H1 (cell line): ENCODE measurements at regions not wholly inside any gene's neighbourhood (a gene's known extent, or its start where the extent isn't known, plus 50 kb on each side); places are given as distances from the start of the nearest gene placed in this dataset.

ENCODE experiments used
- CTCF ChIA-PET: fragments of 300-600 bp; sonication (Branson Sonifier 250); formaldehyde crosslinking; loops from one replicate; lab custom pipeline; 2021; ENCODE audit not compliant: partially characterized antibody; lab: Charles Lee
- POLR2A ChIA-PET: fragments of 300-600 bp; sonication (Branson Sonifier 250); formaldehyde crosslinking; loops from one replicate; lab custom pipeline; 2021; ENCODE audit warnings: inconsistent platforms; ENCODE audit not compliant: partially characterized antibody; lab: Charles Lee
- DNase-seq, 2 experiments: peaks; one replicate each; pipeline versions ENCODE4 v3.0.0 to v3.0.0-alpha.2; 2010 to 2022; ENCODE audit warnings: low spot score in 2 of 2, low read depth in 1 of 2, mixed read lengths in 1 of 2
- FAIRE-seq: peaks from 2 replicates; lab custom pipeline; 2011; peaks lifted over from hg19 to GRCh38; lab: Jason Lieb, UNC
- H2AFZ ChIP-seq: 2 replicates; pipeline ENCODE4 v1.8.1; 2012; ENCODE audit warnings: low read length, inconsistent platforms
- H2AK5ac ChIP-seq: 2 replicates; pipeline ENCODE4 v1.6.1; 2013; ENCODE audit warnings: low read depth, low read length
- H2BK120ac ChIP-seq: replicated peaks from 2 replicates; pipeline ENCODE3; 2013; ENCODE audit warnings: low read depth, low read length, inconsistent platforms
- H2BK12ac ChIP-seq: 2 replicates; pipeline ENCODE4 v1.6.1; 2013; ENCODE audit warnings: low read depth, low read length
- H2BK15ac ChIP-seq: 2 replicates; pipeline ENCODE4 v1.6.1; 2013; ENCODE audit warnings: low read length
- H2BK20ac ChIP-seq: 2 replicates; pipeline ENCODE4 v1.6.1; 2013; ENCODE audit warnings: low read length
- H2BK5ac ChIP-seq: 2 replicates; pipeline ENCODE4 v1.6.1; 2013; ENCODE audit warnings: low read depth, low read length
- H3K14ac ChIP-seq: 2 replicates; pipeline ENCODE4 v1.6.1; 2013; ENCODE audit warnings: inconsistent platforms; ENCODE audit not compliant: insufficient read length
- H3K18ac ChIP-seq: 2 replicates; pipeline ENCODE4 v1.6.1; 2013; ENCODE audit warnings: low read length; ENCODE audit errors: extremely low read depth
- H3K23ac ChIP-seq: 2 replicates; pipeline ENCODE4 v1.6.1; 2013; ENCODE audit warnings: inconsistent platforms; ENCODE audit not compliant: insufficient read length
- H3K23me2 ChIP-seq: 2 replicates; pipeline ENCODE4 v1.6.1; 2013; ENCODE audit warnings: low read depth, low read length
- H3K27ac ChIP-seq: 2 replicates; pipeline ENCODE4 v1.6.1; 2011; ENCODE audit warnings: low read depth, low read length, inconsistent platforms
- H3K27me3 ChIP-seq, 4 experiments: replicated peaks in 1 of 4; 1 replicate in 1 of 4; 2 replicates in 3 of 4; pipeline versions ENCODE4 v1.6.1 to v1.8.1; 2011 to 2013; ENCODE audit warnings: low read length in 3 of 4, mild to moderate bottlenecking in 3 of 4, inconsistent platforms in 2 of 4, mixed read lengths in 2 of 4, moderate library complexity in 1 of 4; ENCODE audit not compliant: control insufficient read depth in 3 of 4, insufficient read depth in 3 of 4; ENCODE audit errors: extremely low read depth in 1 of 4
- H3K36me3 ChIP-seq, 4 experiments: 2 replicates each; pipeline versions ENCODE4 v1.6.1 to v1.8.1; 2011 to 2013; ENCODE audit warnings: mild to moderate bottlenecking in 4 of 4, low read length in 3 of 4, moderate library complexity in 2 of 4, control low read depth in 1 of 4, inconsistent platforms in 1 of 4; ENCODE audit not compliant: insufficient read depth in 4 of 4, control insufficient read depth in 2 of 4
- H3K4ac ChIP-seq: replicated peaks from 2 replicates; pipeline ENCODE3; 2013; ENCODE audit warnings: low read length, low read depth, mixed read lengths, inconsistent platforms; ENCODE audit not compliant: insufficient read length
- H3K4me1 ChIP-seq, 4 experiments: replicated peaks in 1 of 4; 1 replicate in 1 of 4; 2 replicates in 3 of 4; pipeline versions ENCODE4 v1.6.1 to v1.8.1; 2011 to 2013; ENCODE audit warnings: low read length in 3 of 4, inconsistent platforms in 2 of 4, mixed read lengths in 1 of 4; ENCODE audit not compliant: insufficient read depth in 4 of 4, control insufficient read depth in 3 of 4
- H3K4me2 ChIP-seq, 2 experiments: 2 replicates each; pipeline versions ENCODE4 v1.6.1 to v1.8.1; 2011 to 2013; ENCODE audit warnings: low read depth in 2 of 2, low read length in 2 of 2, control low read depth in 1 of 2, inconsistent platforms in 1 of 2, mild to moderate bottlenecking in 1 of 2; ENCODE audit not compliant: insufficient read depth in 1 of 2
- H3K4me3 ChIP-seq, 4 experiments: fragments of 200-600, 300-600 bp in 1 of 4; sonication (generic), shearing (Covaris generic), sonication (Bioruptor Twin) in 1 of 4; 2 replicates each; pipeline versions ENCODE4 v1.5.1 to v1.8.1; 2011 to 2016; ENCODE audit warnings: low read length in 4 of 4, low read depth in 3 of 4, control low read depth in 2 of 4, inconsistent platforms in 2 of 4, mild to moderate bottlenecking in 2 of 4, mixed read lengths in 1 of 4, moderate library complexity in 1 of 4; ENCODE audit not compliant: insufficient read depth in 2 of 4; ENCODE audit errors: extremely low read depth in 1 of 4
- H3K56ac ChIP-seq: replicated peaks from 2 replicates; pipeline ENCODE3; 2013; ENCODE audit warnings: low read depth, mild to moderate bottlenecking, mixed read lengths, low read length, inconsistent platforms; ENCODE audit not compliant: insufficient read length
- H3K79me1 ChIP-seq: 2 replicates; pipeline ENCODE4 v1.6.1; 2013; ENCODE audit warnings: low read depth, low read length, control low read depth
- H3K79me2 ChIP-seq, 2 experiments: 2 replicates each; pipeline versions ENCODE4 v1.6.1 to v1.8.1; 2012 to 2013; ENCODE audit warnings: low read length in 2 of 2, mild to moderate bottlenecking in 2 of 2, inconsistent platforms in 1 of 2; ENCODE audit not compliant: insufficient read depth in 2 of 2, control insufficient read depth in 1 of 2
- H3K9ac ChIP-seq, 4 experiments: replicated peaks in 1 of 4; 1 replicate in 1 of 4; 2 replicates in 3 of 4; pipeline versions ENCODE4 v1.6.1 to v1.8.1; 2011 to 2013; ENCODE audit warnings: low read depth in 3 of 4, low read length in 3 of 4, control low read depth in 2 of 4, mild to moderate bottlenecking in 2 of 4, moderate library complexity in 2 of 4, inconsistent platforms in 1 of 4; ENCODE audit errors: extremely low read depth in 1 of 4
- H3K9me3 ChIP-seq, 2 experiments: 2 replicates each; pipeline versions ENCODE4 v1.6.1 to v1.8.1; 2012 to 2013; ENCODE audit warnings: mild to moderate bottlenecking in 2 of 2, moderate library complexity in 2 of 2, control low read depth in 1 of 2, inconsistent platforms in 1 of 2, low read depth in 1 of 2, low read length in 1 of 2, mixed read lengths in 1 of 2; ENCODE audit not compliant: insufficient read depth in 2 of 2
- H4K20me1 ChIP-seq, 2 experiments: replicated peaks in 1 of 2; 2 replicates each; pipeline versions ENCODE3 to v1.8.1; 2011 to 2013; ENCODE audit warnings: inconsistent platforms in 2 of 2, low read length in 2 of 2, mild to moderate bottlenecking in 1 of 2; ENCODE audit not compliant: insufficient read depth in 2 of 2, control insufficient read depth in 1 of 2
- H4K5ac ChIP-seq: 2 replicates; pipeline ENCODE4 v1.6.1; 2013; ENCODE audit warnings: low read length, low read depth, mixed read lengths, inconsistent platforms; ENCODE audit not compliant: insufficient read length
- H4K8ac ChIP-seq: 2 replicates; pipeline ENCODE4 v1.8.0; 2013; ENCODE audit warnings: mild to moderate bottlenecking, moderate library complexity, low read length, inconsistent platforms; ENCODE audit not compliant: insufficient read depth; ENCODE audit errors: extremely low read depth
- H4K91ac ChIP-seq: replicated peaks from 2 replicates; pipeline ENCODE3; 2013; ENCODE audit warnings: low read length, mixed read lengths, inconsistent platforms; ENCODE audit not compliant: insufficient read length
- BACH1 ChIP-seq: IDR thresholded peaks from 2 replicates; pipeline ENCODE4 v1.6.1; 2012; ENCODE audit warnings: low read length, improper control_type of control experiment
- BCL11A ChIP-seq, 2 experiments: IDR thresholded peaks; one replicate each; pipeline ENCODE4 v1.6.1; 2011; ENCODE audit warnings: low read depth in 2 of 2, low read length in 2 of 2, mild to moderate bottlenecking in 2 of 2
- BRCA1 ChIP-seq: IDR thresholded peaks from 2 replicates; pipeline ENCODE4 v1.6.1; 2012; ENCODE audit warnings: low read depth, low read length, improper control_type of control experiment
- EZH2 ChIP-seq: fragments of 200-600 bp; sonication (generic); IDR thresholded peaks from 2 replicates; pipeline ENCODE4 v1.7.1; 2012; ENCODE audit warnings: low read depth, mild to moderate bottlenecking, moderate library complexity, low read length, inconsistent platforms; ENCODE audit not compliant: severe bottlenecking
- MAFK ChIP-seq: IDR thresholded peaks from 2 replicates; pipeline ENCODE4 v1.6.1; 2012; ENCODE audit warnings: low read depth, mild to moderate bottlenecking, improper control_type of control experiment, low read length
- POU5F1 ChIP-seq: IDR thresholded peaks from 2 replicates; pipeline ENCODE4 v1.6.1; 2011; ENCODE audit warnings: low read depth, mild to moderate bottlenecking, low read length, moderate library complexity
- RXRA ChIP-seq: IDR thresholded peaks from 2 replicates; pipeline ENCODE4 v1.6.1; 2011; ENCODE audit warnings: low read depth, mild to moderate bottlenecking, low read length, moderate library complexity; ENCODE audit not compliant: insufficient read depth
- SIRT6 ChIP-seq: IDR thresholded peaks from one replicate; pipeline ENCODE4 v1.7.1; 2012; ENCODE audit warnings: low read length, inconsistent platforms
- SP1 ChIP-seq: IDR thresholded peaks from 2 replicates; pipeline ENCODE4 v1.6.1; 2011; ENCODE audit warnings: low read depth, low read length
- SP2 ChIP-seq: IDR thresholded peaks from 2 replicates; pipeline ENCODE4 v1.6.1; 2012; ENCODE audit warnings: mild to moderate bottlenecking, low read length, inconsistent platforms
- TAF7 ChIP-seq: optimal IDR thresholded peaks from 2 replicates; pipeline ENCODE3; 2011; ENCODE audit warnings: low read depth, mild to moderate bottlenecking, inconsistent platforms, low read length, moderate library complexity, borderline replicate concordance
- WGBS, 2 experiments: shearing (Covaris generic) in 1 of 2; methylation state at CpG; one replicate each; pipeline versions ENCODE4 v1.1.6 to v1.1.7; 2013 to 2015; ENCODE audit warnings: low lambda C conversion rate in 2 of 2, mixed read lengths in 2 of 2, inconsistent platforms in 1 of 2, low coverage in 1 of 2, missing lambda C conversion rate in 1 of 2; ENCODE audit not compliant: insufficient replicate concordance in 2 of 2, insufficient coverage in 1 of 2, insufficient read length in 1 of 2; ENCODE audit errors: extremely low coverage in 1 of 2, missing lambda C conversion rate in 1 of 2; 5-methylcytosine and 5-hydroxymethylcytosine counted together
- TF ChIP-seq, protein P1 (sequence below): IDR thresholded peaks from 2 replicates; pipeline ENCODE4 v1.6.1; 2012; ENCODE audit warnings: inconsistent platforms
- TF ChIP-seq, protein P2 (sequence below): IDR thresholded peaks from 2 replicates; pipeline ENCODE4 v1.6.1; 2011; ENCODE audit warnings: low read depth, mild to moderate bottlenecking, low read length; ENCODE audit not compliant: insufficient read depth

DNA sequence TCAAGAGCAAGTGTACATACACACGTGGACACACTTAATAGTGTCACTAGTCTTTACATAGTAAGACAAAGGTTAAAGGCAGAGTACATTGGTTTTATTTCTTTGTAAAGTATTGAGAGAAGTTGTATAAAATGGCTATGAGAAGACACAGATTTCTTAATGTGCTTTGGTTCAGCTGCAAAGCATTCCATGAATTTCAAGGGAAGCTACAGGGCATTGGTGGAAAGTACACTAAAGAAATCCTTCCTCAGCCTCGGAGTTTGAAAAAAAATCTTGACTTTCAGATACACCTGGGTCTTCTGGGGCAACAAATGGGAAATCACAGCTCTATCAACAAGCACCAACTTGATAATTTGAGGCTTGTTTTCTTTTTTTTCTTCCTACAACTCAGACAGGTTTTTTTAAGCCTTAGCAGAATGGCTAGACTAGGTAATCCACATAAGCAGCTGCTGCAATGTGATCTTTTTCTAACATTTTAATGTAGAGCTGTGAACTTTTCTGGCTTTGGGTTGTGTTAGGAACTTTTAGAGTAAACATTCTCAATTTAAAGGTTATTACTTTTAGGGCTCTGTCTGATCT lies 140.4 kb upstream of the FST start:
- H3K23ac ChIP-seq, result no peak overlapping the region
- POLR2A ChIA-PET, result no interaction called here
- no peak overlapping the region for H2BK5ac ChIP-seq
- FAIRE-seq (no peak), DNase-seq (no peak)
- H2BK20ac ChIP-seq, result no peak overlapping the region
- H3K27me3 ChIP-seq, result no peaks in the 10 kb centered on the region
- no peak overlapping the region for H2BK120ac ChIP-seq
- CTCF ChIA-PET, result interaction anchor here (0.9 kb wide), 1 partner anchor 77 kb away, joined by 3 read pairs; no protein-coding TSS in a partner anchor
- no peak overlapping the region for H3K4ac ChIP-seq
- no peak overlapping the region for H3K14ac ChIP-seq
- no peak overlapping the region for H4K8ac ChIP-seq
- H3K79me2 ChIP-seq, result no peaks in the 10 kb centered on the region
- H3K56ac ChIP-seq, result no peak overlapping the region
- no peak overlapping the region for H3K27ac ChIP-seq
- H3K36me3 ChIP-seq, result no peaks in the 10 kb centered on the region
- no peak overlapping the region for H4K91ac ChIP-seq
- H3K23me2 ChIP-seq, result no peaks in the 10 kb centered on the region
- no peak overlapping the region for H3K4me3 ChIP-seq
- no peak overlapping the region for H3K18ac ChIP-seq
- no peaks in the 10 kb centered on the region for H3K79me1 ChIP-seq
- H3K9ac ChIP-seq, result no peak overlapping the region
- 0 out of 4 replicates have a peak, but pooled peaks cover 0 to 4% of the 10 kb centered on the region in 2 experiments for H3K9me3 ChIP-seq
- H4K20me1 ChIP-seq, result no peaks in the 10 kb centered on the region
- no peak overlapping the region for H4K5ac ChIP-seq
- no peak overlapping the region for H3K4me2 ChIP-seq
- H3K4me1 ChIP-seq, result no peaks in the 10 kb centered on the region
- H2BK12ac ChIP-seq, result no peak overlapping the region
- no peak overlapping the region for H2AK5ac ChIP-seq
- 91% methylated on average over 2 of the region's 2 CpGs; no CpG with 5 or more reads in 1 of the 2 experiments for WGBS, 2 experiments
- no peak overlapping the region for H2BK15ac ChIP-seq
- H2AFZ ChIP-seq, result no peak overlapping the region
- no peak for TF ChIP-seq RXRA
- no peak for TF ChIP-seq SP2
- no peak for TF ChIP-seq SP1
- TF ChIP-seq EZH2, result no peak
- TF ChIP-seq BRCA1, result no peak
- TF ChIP-seq BACH1, result no peak
- no peak for TF ChIP-seq BCL11A (IDR thresholded peaks at IDR 0.05; ENCODE audit: low read depth in 2 of 2, low read length in 2 of 2)
- TF ChIP-seq POU5F1, result no peak
- TF ChIP-seq MAFK, result no peak
- no peak for TF ChIP-seq SIRT6
- TF ChIP-seq, protein P1, sequence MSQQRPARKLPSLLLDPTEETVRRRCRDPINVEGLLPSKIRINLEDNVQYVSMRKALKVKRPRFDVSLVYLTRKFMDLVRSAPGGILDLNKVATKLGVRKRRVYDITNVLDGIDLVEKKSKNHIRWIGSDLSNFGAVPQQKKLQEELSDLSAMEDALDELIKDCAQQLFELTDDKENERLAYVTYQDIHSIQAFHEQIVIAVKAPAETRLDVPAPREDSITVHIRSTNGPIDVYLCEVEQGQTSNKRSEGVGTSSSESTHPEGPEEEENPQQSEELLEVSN, result no peak
- no peak for TF ChIP-seq TAF7
- TF ChIP-seq, protein P2, sequence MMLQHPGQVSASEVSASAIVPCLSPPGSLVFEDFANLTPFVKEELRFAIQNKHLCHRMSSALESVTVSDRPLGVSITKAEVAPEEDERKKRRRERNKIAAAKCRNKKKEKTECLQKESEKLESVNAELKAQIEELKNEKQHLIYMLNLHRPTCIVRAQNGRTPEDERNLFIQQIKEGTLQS, result no peak
